GM23338 (cell line): ENCODE measurements at regions not wholly inside any gene's neighbourhood (a gene's known extent, or its start where the extent isn't known, plus 50 kb on each side); places are given as distances from the start of the nearest gene placed in this dataset.

Experiments used
- ATAC-seq: fragments of 200-7000 bp; cut with Tn5 transposase; 3 replicates; pipeline ENCODE4 v1.9.1; 2020
- DNase-seq: peaks from one replicate; pipeline ENCODE4 v3.0.0-alpha.2; 2015; ENCODE audit warnings: low spot score
- H2AFZ ChIP-seq: fragments of 200-600 bp; sonication (generic); 2 replicates; pipeline ENCODE4 v1.8.0; 2016; ENCODE audit warnings: antibody characterized with exemption, mild to moderate bottlenecking, moderate library complexity
- H3F3A ChIP-seq: fragments of 200-600 bp; sonication (generic); replicated peaks from 2 replicates; pipeline ENCODE4 v1.8.0; 2017; ENCODE audit warnings: antibody characterized with exemption, mixed run types, low read depth
- H3K27ac ChIP-seq: fragments of 200-600 bp; sonication (generic); 2 replicates; pipeline ENCODE4 v1.6.1; 2016; ENCODE audit warnings: low read depth
- H3K27me3 ChIP-seq: fragments of 200-600 bp; sonication (generic); 2 replicates; pipeline ENCODE4 v1.8.0; 2016; ENCODE audit warnings: mild to moderate bottlenecking, mixed run types, moderate library complexity; ENCODE audit not compliant: insufficient read depth
- H3K36me3 ChIP-seq: fragments of 200-600 bp; sonication (generic); 2 replicates; pipeline ENCODE4 v1.8.0; 2016; ENCODE audit warnings: mild to moderate bottlenecking; ENCODE audit not compliant: insufficient read depth
- H3K4me1 ChIP-seq: fragments of 200-600 bp; sonication (generic); 2 replicates; pipeline ENCODE4 v1.8.0; 2016; ENCODE audit warnings: mild to moderate bottlenecking, moderate library complexity; ENCODE audit not compliant: insufficient read depth
- H3K4me2 ChIP-seq: fragments of 200-600 bp; sonication (generic); 2 replicates; pipeline ENCODE4 v1.7.1; 2017; ENCODE audit warnings: mixed run types
- H3K4me3 ChIP-seq: fragments of 200-600 bp; sonication (generic); 2 replicates; pipeline ENCODE4 v1.6.1; 2016; ENCODE audit warnings: mixed run types
- H3K79me2 ChIP-seq: fragments of 200-600 bp; sonication (generic); replicated peaks from 2 replicates; pipeline ENCODE4 v1.8.0; 2017; ENCODE audit warnings: mild to moderate bottlenecking; ENCODE audit not compliant: insufficient read depth
- H3K9me2 ChIP-seq: fragments of 200-600 bp; sonication (generic); 2 replicates; pipeline ENCODE4 v1.8.0; 2017; ENCODE audit not compliant: insufficient read depth
- H4K20me1 ChIP-seq: fragments of 200-600 bp; sonication (generic); replicated peaks from 2 replicates; pipeline ENCODE4 v1.8.0; 2017; ENCODE audit warnings: mild to moderate bottlenecking; ENCODE audit not compliant: insufficient read depth
- H3K27ac Mint-ChIP-seq: 2 replicates; pipeline ENCODE4 v1.8.0; 2020; ENCODE audit warnings: inconsistent platforms, mild to moderate bottlenecking, moderate library complexity, mixed read lengths
- H3K27me3 Mint-ChIP-seq: 3 replicates; pipeline ENCODE4 v1.8.0; 2022; ENCODE audit warnings: low read depth, mild to moderate bottlenecking, moderate library complexity, mixed read lengths, inconsistent platforms; ENCODE audit not compliant: insufficient read depth, poor library complexity
- H3K36me3 Mint-ChIP-seq: 3 replicates; pipeline ENCODE4 v1.8.0; 2021; ENCODE audit warnings: low read depth, mild to moderate bottlenecking, inconsistent platforms, moderate library complexity, mixed read lengths
- H3K4me1 Mint-ChIP-seq: 3 replicates; pipeline ENCODE4 v1.8.0; 2020; ENCODE audit warnings: mild to moderate bottlenecking, inconsistent platforms, mixed read lengths
- H3K4me3 Mint-ChIP-seq: 3 replicates; pipeline ENCODE4 v1.8.0; 2021; ENCODE audit warnings: moderate library complexity, mild to moderate bottlenecking, inconsistent platforms, mixed read lengths
- H3K9me3 Mint-ChIP-seq: 3 replicates; pipeline ENCODE4 v1.8.0; 2020; ENCODE audit warnings: moderate library complexity, mild to moderate bottlenecking, inconsistent platforms, mixed read lengths
- CREB1 ChIP-seq: fragments of 250-450 bp; sonication (Bioruptor Pico); IDR thresholded peaks from 2 replicates; pipeline ENCODE4 v1.5.0; 2020; ENCODE audit warnings: low read depth, mild to moderate bottlenecking, moderate library complexity
- CTCF ChIP-seq, 2 experiments: fragments of 200-600 bp in 1 of 2; sonication (generic) in 1 of 2; conservative IDR thresholded peaks; 2 replicates each; pipeline versions ENCODE4 v1.5.1 to v1.6.1; 2016 to 2017; ENCODE audit warnings: antibody characterized with exemption in 2 of 2, low read depth in 2 of 2, mild to moderate bottlenecking in 2 of 2, moderate library complexity in 1 of 2
- ETS1 ChIP-seq: IDR thresholded peaks from 2 replicates; pipeline ENCODE4 v1.6.1; 2016; ENCODE audit warnings: antibody characterized with exemption
- EZH2 ChIP-seq: fragments of 200-600 bp; sonication (generic); IDR thresholded peaks from one replicate; pipeline ENCODE4 v1.8.0; 2017; ENCODE audit warnings: antibody characterized with exemption, mild to moderate bottlenecking, low read depth; ENCODE audit not compliant: unreplicated experiment
- EZH2phosphoT487 ChIP-seq: fragments of 200-600 bp; sonication (generic); IDR thresholded peaks from one replicate; pipeline ENCODE4 v1.8.1; 2018; ENCODE audit warnings: antibody characterized with exemption; ENCODE audit not compliant: unreplicated experiment
- JUNB ChIP-seq: IDR thresholded peaks from one replicate; pipeline ENCODE4 v1.6.1; 2016; ENCODE audit warnings: antibody characterized with exemption; ENCODE audit not compliant: unreplicated experiment
- NANOG ChIP-seq: IDR thresholded peaks from 2 replicates; pipeline ENCODE4 v1.6.1; 2016; ENCODE audit warnings: antibody characterized with exemption, borderline replicate concordance
- POLR2AphosphoS5 ChIP-seq: IDR thresholded peaks from 2 replicates; pipeline ENCODE4 v1.6.1; 2016; ENCODE audit warnings: antibody characterized with exemption, low read depth
- REST ChIP-seq: IDR thresholded peaks from one replicate; pipeline ENCODE4 v1.6.1; 2018; ENCODE audit warnings: antibody characterized with exemption; ENCODE audit not compliant: unreplicated experiment
- STAT1 ChIP-seq: IDR thresholded peaks from one replicate; pipeline ENCODE4 v1.6.1; 2016; ENCODE audit warnings: antibody characterized with exemption; ENCODE audit not compliant: unreplicated experiment
- ZNF114 ChIP-seq: fragments of 250-450 bp; sonication (Bioruptor Pico); IDR thresholded peaks from 2 replicates; pipeline ENCODE4 v1.5.0; 2020; ENCODE audit warnings: mild to moderate bottlenecking, moderate library complexity
- ZNF331 ChIP-seq: fragments of 250-450 bp; sonication (Bioruptor Pico); IDR thresholded peaks from 2 replicates; pipeline ENCODE4 v1.5.0; 2020; ENCODE audit warnings: low read depth, mild to moderate bottlenecking, moderate library complexity
- ZNF462 ChIP-seq: fragments of 250-450 bp; sonication (Bioruptor Pico); IDR thresholded peaks from 2 replicates; pipeline ENCODE4 v1.5.0; 2020; ENCODE audit warnings: mild to moderate bottlenecking, moderate library complexity

- H3K36me3 ChIP-seq: no peaks in the 10 kb centered on the region
- H4K20me1 ChIP-seq: no peaks in the 10 kb centered on the region
- ATAC-seq: no peak
- H3F3A ChIP-seq: no peaks in the 10 kb centered on the region
- no peaks in the 10 kb centered on the region for H3K79me2 ChIP-seq
- no peak for DNase-seq
- Mint-ChIP-seq H3K4me3 (no peak overlapping the region), H3K9me3 (no peaks in the 10 kb centered on the region), H3K27me3 (no peaks in the 10 kb centered on the region), H3K36me3 (no peaks in the 10 kb centered on the region), H3K4me1 (peaks cover 17% of the 10 kb centered on the region), H3K27ac (no peak overlapping the region)
- peaks cover 6% of the 10 kb centered on the region; the same call in 1 of the 2 replicates for H3K9me2 ChIP-seq
- H3K4me1 ChIP-seq: peaks cover 7% of the 10 kb centered on the region; the same call in 1 of the 2 replicates
- H3K27me3 ChIP-seq: no peaks in the 10 kb centered on the region
- TF ChIP-seq ZNF331 (CRISPR knock-in tag): no peak
- no peak for TF ChIP-seq STAT1
- TF ChIP-seq JUNB: no peak
- TF ChIP-seq NANOG: no peak
- TF ChIP-seq REST: no peak
- no peak for TF ChIP-seq POLR2AphosphoS5
- TF ChIP-seq CTCF (conservative IDR thresholded peaks at IDR 0.05; ENCODE audit: low read depth in 2 of 2): no peak
- TF ChIP-seq ZNF462 (CRISPR knock-in tag): no peak
- no peak for TF ChIP-seq ETS1
- TF ChIP-seq EZH2phosphoT487: no peak
- no peak for TF ChIP-seq ZNF114
- no peak for TF ChIP-seq CREB1
- TF ChIP-seq EZH2: no peak
- no peak overlapping the region for H3K27ac ChIP-seq
- H2AFZ ChIP-seq: no peak overlapping the region
- no peak overlapping the region for H3K4me2 ChIP-seq
- no peak overlapping the region for H3K4me3 ChIP-seq
These were observed 187.5 kb downstream of the ATXN7L3B start for GRCh38 chr12:74725154-74725553.
